Astrocyte of the spinal cord (primary cell): ENCODE measurements at regions not wholly inside any gene's neighbourhood (a gene's known extent, or its start where the extent isn't known, plus 50 kb on each side); places are given as distances from the start of the nearest gene placed in this dataset.
"Not testable (repeated sequence)": the region's sequence is repeated elsewhere in the genome, so short reads cannot be mapped to it uniquely, and the experiment has no call there.

Experiments
- DNase-seq: peaks from one replicate; pipeline ENCODE4 v3.0.0; 2011; ENCODE audit warnings: low read depth, low spot score
- H3K4me3 ChIP-seq: 2 replicates; pipeline ENCODE4 v1.5.1; 2011; ENCODE audit warnings: low read depth, mild to moderate bottlenecking, low read length, moderate library complexity
- in situ Hi-C: cut with HindIII; loops from 2 replicates; pipeline ENCODE4 v1.10.0; 2017; ENCODE audit warnings: low sequenced_read_pairs
- TF ChIP-seq, protein P1 (sequence below): IDR thresholded peaks from 2 replicates; pipeline ENCODE4 v1.5.1; 2012; ENCODE audit warnings: low read depth, mild to moderate bottlenecking, low read length, inconsistent platforms

DNA sequence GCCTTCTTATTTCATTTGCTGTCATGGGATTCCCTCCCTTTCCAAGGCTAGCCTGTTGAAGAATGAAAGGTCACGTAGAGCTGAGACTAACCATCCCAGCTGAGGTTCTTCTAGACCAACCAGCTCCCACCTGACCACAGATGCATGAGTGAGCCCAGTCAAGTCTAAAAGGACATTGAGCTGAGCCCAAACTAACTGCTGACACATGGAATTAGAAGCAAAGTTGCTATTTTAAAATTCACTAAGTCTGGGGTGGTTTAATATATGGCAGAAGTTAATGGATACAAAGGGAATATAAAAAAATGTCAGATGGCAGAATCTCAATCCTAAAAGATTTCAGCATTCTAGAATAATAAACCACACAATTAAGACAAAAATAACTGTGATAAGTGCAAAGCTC, 118.9 kb upstream of the RASGEF1B start:
- TF ChIP-seq, protein P1, sequence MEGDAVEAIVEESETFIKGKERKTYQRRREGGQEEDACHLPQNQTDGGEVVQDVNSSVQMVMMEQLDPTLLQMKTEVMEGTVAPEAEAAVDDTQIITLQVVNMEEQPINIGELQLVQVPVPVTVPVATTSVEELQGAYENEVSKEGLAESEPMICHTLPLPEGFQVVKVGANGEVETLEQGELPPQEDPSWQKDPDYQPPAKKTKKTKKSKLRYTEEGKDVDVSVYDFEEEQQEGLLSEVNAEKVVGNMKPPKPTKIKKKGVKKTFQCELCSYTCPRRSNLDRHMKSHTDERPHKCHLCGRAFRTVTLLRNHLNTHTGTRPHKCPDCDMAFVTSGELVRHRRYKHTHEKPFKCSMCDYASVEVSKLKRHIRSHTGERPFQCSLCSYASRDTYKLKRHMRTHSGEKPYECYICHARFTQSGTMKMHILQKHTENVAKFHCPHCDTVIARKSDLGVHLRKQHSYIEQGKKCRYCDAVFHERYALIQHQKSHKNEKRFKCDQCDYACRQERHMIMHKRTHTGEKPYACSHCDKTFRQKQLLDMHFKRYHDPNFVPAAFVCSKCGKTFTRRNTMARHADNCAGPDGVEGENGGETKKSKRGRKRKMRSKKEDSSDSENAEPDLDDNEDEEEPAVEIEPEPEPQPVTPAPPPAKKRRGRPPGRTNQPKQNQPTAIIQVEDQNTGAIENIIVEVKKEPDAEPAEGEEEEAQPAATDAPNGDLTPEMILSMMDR = no peak
- in situ Hi-C loops = no loop called here
- no peak for DNase-seq
- H3K4me3 ChIP-seq = no peak overlapping the region

DNA sequence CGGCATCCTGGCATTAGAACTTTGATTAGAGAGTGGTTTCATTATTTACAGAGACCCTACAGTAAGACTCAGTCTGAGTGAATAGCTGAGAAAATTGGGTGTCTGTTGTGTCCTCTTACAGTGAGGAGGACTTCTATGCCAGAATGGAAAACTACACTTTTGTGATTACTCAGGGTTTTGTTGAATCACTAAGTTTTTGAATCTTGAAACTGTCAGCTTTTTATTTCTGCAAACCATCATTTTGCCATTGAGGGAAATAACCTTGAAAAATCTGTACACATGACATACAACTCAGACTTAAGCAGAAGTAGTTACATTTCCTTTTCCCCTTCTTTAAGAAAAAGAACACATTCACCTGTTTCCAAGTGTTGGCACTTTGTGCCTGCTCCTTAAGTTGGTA, 117.6 kb upstream of the RASGEF1B start:
- no peak overlapping the region for H3K4me3 ChIP-seq
- TF ChIP-seq, protein P1 = no peak
- in situ Hi-C loops = no loop called here
- DNase-seq = no peak

DNA sequence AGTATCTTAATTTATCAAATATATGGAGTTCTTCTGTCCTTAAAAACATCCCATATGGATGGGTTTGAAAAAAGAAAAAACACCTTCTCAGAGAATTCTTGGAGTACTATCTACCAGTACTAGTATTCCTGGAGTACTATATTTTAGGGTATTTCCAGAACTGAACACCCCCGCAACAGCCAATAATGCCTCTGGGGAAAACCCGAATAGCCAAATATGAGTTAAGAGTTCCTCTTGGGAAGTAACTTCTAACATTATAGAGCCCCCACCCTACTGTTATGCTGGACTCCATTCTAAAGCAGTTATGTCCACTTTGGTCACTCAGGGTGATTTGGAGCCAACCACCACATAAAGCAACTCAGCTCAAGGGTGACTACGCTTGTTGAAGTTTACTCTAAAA, 115.0 kb upstream of the RASGEF1B start:
- in situ Hi-C loops = no loop called here
- TF ChIP-seq, protein P1 = no peak
- no peak for DNase-seq
- no peak overlapping the region for H3K4me3 ChIP-seq

DNA sequence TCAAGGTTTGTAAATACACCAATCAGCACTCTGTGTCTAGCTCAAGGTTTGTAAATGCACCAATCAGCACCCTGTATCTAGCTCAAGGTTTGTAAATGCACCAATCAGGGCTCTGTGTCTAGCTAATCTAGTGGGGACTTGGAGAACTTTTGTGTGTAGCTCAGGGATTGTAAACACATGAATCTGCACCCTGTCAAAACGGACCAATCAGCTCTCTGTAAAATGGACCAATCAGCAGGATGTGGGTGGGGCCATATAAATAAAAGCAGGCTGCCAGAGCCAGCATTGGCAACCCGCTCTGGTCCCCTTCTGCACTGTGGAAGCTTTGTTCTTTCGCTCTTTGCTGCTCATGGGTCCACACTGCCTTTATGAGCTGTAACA, 109.3 kb upstream of the RASGEF1B start:
- in situ Hi-C loops, H3K4me3 ChIP-seq, DNase-seq: not testable (repeated sequence)

GRCh38 chr4:81580346-81580993, 108.8 kb upstream of the RASGEF1B start:
- no peak for DNase-seq
- no peak overlapping the region for H3K4me3 ChIP-seq
- TF ChIP-seq, protein P1 = no peak
- in situ Hi-C loops = no loop called here

GRCh38 chr4:81577392-81577791, 105.7 kb upstream of the RASGEF1B start:
- no peak overlapping the region for H3K4me3 ChIP-seq
- in situ Hi-C loops = no loop called here
- no peak for DNase-seq
- TF ChIP-seq, protein P1 = no peak

GRCh38 chr4:81574991-81575390, 103.3 kb upstream of the RASGEF1B start:
- no peak overlapping the region for H3K4me3 ChIP-seq
- in situ Hi-C loops = no loop called here
- TF ChIP-seq, protein P1 = no peak
- no peak for DNase-seq
